LNCaP clone FGC (cell line): ENCODE measurements at regions not wholly inside any gene's neighbourhood (a gene's known extent, or its start where the extent isn't known, plus 50 kb on each side); places are given as distances from the start of the nearest gene placed in this dataset.

ENCODE experiments used
- DNase-seq: peaks from one replicate; pipeline ENCODE4 v3.0.0-alpha.2; 2011; ENCODE audit warnings: low read depth
- H3K4me3 ChIP-seq: 2 replicates; pipeline ENCODE4 v1.5.1; 2011; ENCODE audit warnings: mild to moderate bottlenecking, low read depth, low read length, control low read depth
- TF ChIP-seq, protein P1 (sequence below): IDR thresholded peaks from 2 replicates; pipeline ENCODE4 v1.5.1; 2012; ENCODE audit warnings: mild to moderate bottlenecking; ENCODE audit not compliant: control insufficient read depth, insufficient read depth; ENCODE audit errors: extremely low read depth

DNA sequence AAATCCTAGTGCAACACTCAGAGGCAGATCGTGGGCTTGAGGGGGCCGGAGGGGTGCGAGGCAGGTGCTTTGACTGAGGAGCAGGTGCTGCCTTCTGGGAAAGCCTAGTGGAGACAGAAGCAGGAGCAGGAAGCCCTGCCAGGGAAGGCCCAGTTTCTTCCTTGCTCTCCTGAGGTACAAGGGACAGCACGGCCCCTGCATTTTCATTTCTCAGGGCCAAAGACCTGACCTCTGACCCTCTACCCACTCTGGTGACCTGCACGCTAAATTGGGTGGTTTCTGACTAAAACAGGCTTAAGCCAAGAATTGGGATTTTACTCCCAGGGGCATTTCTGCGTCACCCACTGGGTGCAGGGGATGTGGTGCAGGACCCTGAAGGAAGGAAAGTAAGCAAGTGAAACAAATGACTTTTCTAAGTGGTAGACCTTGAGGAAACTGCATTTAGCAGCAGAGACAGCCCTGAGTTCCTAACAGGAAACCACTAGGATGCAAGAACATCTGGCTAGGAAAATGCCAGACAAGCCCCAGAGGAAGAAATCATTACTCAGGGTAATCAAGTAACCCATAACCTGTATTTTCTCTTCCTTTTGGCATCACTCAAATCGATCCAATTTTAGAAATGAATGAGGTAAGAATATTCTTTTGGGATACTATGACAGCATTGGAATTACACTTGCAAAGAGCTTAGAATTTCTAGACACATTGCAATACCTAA is 141.7 kb downstream of the CD164 start:
- TF ChIP-seq, protein P1, sequence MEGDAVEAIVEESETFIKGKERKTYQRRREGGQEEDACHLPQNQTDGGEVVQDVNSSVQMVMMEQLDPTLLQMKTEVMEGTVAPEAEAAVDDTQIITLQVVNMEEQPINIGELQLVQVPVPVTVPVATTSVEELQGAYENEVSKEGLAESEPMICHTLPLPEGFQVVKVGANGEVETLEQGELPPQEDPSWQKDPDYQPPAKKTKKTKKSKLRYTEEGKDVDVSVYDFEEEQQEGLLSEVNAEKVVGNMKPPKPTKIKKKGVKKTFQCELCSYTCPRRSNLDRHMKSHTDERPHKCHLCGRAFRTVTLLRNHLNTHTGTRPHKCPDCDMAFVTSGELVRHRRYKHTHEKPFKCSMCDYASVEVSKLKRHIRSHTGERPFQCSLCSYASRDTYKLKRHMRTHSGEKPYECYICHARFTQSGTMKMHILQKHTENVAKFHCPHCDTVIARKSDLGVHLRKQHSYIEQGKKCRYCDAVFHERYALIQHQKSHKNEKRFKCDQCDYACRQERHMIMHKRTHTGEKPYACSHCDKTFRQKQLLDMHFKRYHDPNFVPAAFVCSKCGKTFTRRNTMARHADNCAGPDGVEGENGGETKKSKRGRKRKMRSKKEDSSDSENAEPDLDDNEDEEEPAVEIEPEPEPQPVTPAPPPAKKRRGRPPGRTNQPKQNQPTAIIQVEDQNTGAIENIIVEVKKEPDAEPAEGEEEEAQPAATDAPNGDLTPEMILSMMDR: no peak
- no peak for DNase-seq
- no peak overlapping the region for H3K4me3 ChIP-seq

DNA sequence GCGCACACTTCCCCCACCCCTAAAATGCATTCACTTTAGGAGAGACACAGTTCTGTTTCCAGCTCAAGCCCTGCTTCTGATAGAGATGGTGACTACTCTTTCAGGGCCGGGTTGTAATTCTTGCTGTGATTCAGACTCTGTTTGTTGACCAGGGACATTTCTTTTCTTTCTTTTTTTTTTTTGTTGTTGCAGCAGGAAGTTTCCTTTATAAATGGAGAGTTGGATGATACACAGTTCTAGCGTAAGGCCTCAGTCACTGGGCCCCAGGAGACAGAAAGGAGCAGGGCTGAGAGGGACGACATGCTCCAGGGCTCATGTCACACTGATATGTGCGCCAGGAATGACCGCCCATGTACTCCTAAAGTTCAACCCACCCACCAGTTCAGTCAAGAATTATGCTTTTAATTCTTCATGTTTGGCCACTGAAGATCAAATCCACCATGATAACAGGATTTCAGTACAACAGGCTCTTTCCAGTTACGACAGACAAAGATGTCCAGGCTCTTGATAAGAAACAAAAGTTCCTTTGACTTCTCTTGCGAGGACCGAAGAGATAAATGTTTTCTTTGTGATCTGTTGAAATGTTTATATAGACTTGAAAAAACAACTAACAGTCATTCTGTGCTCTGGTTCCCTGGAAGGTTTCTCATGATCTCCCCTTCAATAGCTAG is 142.5 kb downstream of the CD164 start:
- DNase-seq: no peak
- TF ChIP-seq, protein P1: no peak
- no peak overlapping the region for H3K4me3 ChIP-seq

- DNase-seq: no peak
- TF ChIP-seq, protein P1: no peak
- H3K4me3 ChIP-seq: no peak overlapping the region
Measured at GRCh38 chr6:109239160-109239559, 143.1 kb downstream of the CD164 start.

GRCh38 chr6:109238396-109238795 is 143.1 kb downstream of the CEP57L1 start:
- TF ChIP-seq, protein P1: no peak
- DNase-seq: no peak

DNA sequence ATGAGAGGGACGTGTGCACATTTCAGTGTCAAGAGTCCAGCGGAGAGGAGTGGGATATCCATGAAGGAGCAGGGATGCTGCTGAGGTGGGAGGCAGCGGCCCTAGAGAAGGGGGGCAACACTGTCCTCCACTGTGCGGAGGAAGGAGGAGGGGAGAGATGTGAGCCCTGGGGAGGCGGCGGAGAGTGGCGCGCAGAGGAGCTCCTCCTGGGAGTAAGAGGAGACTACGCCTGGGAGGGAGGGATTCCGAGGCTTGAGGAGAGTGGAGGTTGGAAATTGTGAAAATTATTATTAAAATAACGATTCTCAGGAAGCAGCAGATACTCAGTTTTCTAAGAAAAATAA is 142.7 kb downstream of the CEP57L1 start:
- DNase-seq: no peak
- H3K4me3 ChIP-seq: no peak overlapping the region
- TF ChIP-seq, protein P1: no peak

More at GRCh38 chr6:109238396-109238795, 143.1 kb downstream of the CEP57L1 start:
- H3K4me3 ChIP-seq: no peak overlapping the region

DNA sequence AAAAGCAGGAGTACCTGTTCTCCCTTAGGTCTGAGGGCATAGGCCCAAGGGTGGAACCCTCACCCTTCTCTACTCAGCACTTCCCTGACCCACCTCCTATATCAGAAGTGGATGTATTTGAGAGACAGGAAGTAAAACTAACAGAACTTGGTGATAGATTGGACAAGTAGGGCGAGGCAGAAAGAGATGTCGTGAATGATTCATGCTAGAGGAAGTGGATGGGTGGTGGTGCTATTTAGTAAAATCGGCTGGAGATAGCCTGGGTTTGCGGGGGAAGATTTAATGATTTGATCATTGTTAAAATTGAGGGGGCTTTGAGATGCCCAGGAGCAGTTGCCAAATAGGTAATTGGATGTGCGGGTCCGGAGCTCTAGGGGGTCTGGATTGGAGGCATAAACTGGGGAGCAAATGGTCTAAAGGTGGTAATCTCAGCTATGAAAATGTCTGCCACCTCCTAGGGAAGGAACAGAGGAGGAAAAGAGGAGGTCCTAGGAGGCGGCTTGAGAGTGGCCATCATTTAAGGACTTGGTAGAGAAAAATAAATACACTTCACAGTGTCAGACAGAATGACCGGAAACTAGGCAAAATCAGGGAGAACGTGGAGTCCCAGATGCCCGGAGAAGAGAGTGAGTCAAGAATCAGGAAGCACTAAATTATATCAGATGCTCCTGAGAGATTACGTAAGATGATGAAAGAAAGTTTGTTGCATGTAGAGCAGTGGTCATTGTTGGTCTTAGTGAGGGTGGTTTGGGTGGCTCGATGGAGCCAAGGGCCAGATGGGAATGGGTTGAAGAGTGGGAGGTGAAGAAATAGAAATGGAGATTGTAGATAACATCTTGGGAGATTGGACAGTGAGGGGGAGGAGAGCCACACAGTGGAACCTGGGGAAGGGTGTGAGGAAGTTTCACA is 142.0 kb downstream of the CEP57L1 start:
- TF ChIP-seq, protein P1: no peak
- H3K4me3 ChIP-seq: no peak overlapping the region
- no peak for DNase-seq
